HG02798 (cell line): ENCODE measurements at regions not wholly inside any gene's neighbourhood (a gene's known extent, or its start where the extent isn't known, plus 50 kb on each side); places are given as distances from the start of the nearest gene placed in this dataset.

Source experiments
- ATAC-seq: cut with Tn5 transposase; IDR thresholded peaks from one replicate; pipeline ENCODE4 v1.9.1; 2021; ENCODE audit warnings: mild to moderate bottlenecking; ENCODE audit not compliant: unreplicated experiment, poor library complexity

GRCh38 chr5:67301285-67301903 lies 104.8 kb upstream of the CD180 start:
- no peak for ATAC-seq

GRCh38 chr5:67300326-67300725 lies 103.7 kb upstream of the CD180 start:
- ATAC-seq, result no peak

- no peak for ATAC-seq
These were observed 102.7 kb upstream of the CD180 start for GRCh38 chr5:67299231-67299735.

GRCh38 chr5:67297802-67298532 lies 101.4 kb upstream of the CD180 start:
- no peak for ATAC-seq

- no peak for ATAC-seq
These were observed 100.8 kb upstream of the CD180 start for GRCh38 chr5:67297376-67297775.

GRCh38 chr5:67294266-67294938 lies 97.8 kb upstream of the CD180 start:
- ATAC-seq, result no peak

GRCh38 chr5:67293226-67293625 lies 96.6 kb upstream of the CD180 start:
- ATAC-seq, result no peak

GRCh38 chr5:67292201-67292940 lies 95.8 kb upstream of the CD180 start:
- ATAC-seq, result no peak

- ATAC-seq, result no peak
These were observed 95.1 kb upstream of the CD180 start for GRCh38 chr5:67291671-67292070.

- ATAC-seq, result no peak
These were observed 94.5 kb upstream of the CD180 start for GRCh38 chr5:67291066-67291465.

GRCh38 chr5:67290655-67291054 lies 94.1 kb upstream of the CD180 start:
- ATAC-seq, result no peak

GRCh38 chr5:67289763-67290521 lies 93.3 kb upstream of the CD180 start:
- ATAC-seq, result no peak

- ATAC-seq, result no peak
These were observed 91.1 kb upstream of the CD180 start for GRCh38 chr5:67287510-67288268.

- no peak for ATAC-seq
These were observed 89.4 kb upstream of the CD180 start for GRCh38 chr5:67286006-67286405.

GRCh38 chr5:67283988-67284487 lies 87.4 kb upstream of the CD180 start:
- ATAC-seq, result no peak

- ATAC-seq, result no peak
These were observed 86.8 kb upstream of the CD180 start for GRCh38 chr5:67283275-67283987.

- no peak for ATAC-seq
These were observed 85.3 kb upstream of the CD180 start for GRCh38 chr5:67281874-67282273.

- no peak for ATAC-seq
These were observed 77.2 kb upstream of the CD180 start for GRCh38 chr5:67273689-67274356.
